ENCODE measurements at regions not wholly inside any gene's neighbourhood (a gene's known extent, or its start where the extent isn't known, plus 50 kb on each side); places are given as distances from the start of the nearest gene placed in this dataset.

DNA sequence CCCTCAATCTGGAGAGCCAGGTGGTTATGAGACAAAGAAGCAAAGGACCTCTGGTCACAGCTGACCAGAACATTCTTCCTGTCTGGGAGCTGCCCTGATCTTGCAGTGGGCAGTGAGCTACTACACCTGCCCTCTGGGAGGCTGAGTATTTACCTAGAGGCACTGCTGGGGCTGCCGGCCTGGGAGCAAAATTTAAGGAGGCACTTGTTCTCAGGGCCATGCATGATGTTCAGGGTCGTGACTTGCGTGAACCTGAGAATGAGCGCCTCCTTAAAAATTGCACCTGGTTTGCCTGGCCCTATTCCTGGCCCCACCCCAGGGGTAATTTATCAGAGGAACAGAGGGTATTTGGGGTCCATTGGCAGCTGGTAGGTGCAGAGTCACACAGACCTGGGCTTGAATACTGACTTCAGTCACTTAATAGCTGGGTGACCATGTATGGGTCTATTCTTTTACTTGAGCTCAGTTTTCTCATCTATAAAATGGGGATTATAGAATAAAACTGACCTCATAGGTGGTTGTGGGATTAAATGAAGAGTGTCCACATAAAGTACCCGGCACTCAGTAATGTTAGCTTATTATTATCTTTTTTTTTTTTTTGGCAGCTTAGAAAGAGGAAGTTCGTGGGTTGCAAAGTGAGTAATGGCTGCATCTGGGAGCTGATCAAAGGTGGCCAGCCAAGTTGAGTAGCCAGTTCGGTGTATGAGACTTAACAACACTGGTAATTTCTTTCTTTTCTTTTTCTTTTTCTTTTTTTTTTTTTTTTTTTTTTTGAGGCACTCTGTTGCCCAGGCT lies 107.4 kb upstream of the MED13L start:
- POLR2A ChIA-PET = interaction anchor here (0.6 to 0.7 kb wide), 2 partner anchors 22 to 174 kb away, joined by 9 to 14 read pairs; partner anchors contain the start of gene MAP1LC3B2
- CTCF ChIA-PET = interaction anchor here (0.8 to 4.9 kb wide), 6 partner anchors 7 to 174 kb away, joined by 3 to 14 read pairs (median 4); partner anchors contain the start of gene MAP1LC3B2
- DNase-seq (ENCODE audit: extremely low spot score) = peak; percentile 78
- TF ChIP-seq, protein P1, sequence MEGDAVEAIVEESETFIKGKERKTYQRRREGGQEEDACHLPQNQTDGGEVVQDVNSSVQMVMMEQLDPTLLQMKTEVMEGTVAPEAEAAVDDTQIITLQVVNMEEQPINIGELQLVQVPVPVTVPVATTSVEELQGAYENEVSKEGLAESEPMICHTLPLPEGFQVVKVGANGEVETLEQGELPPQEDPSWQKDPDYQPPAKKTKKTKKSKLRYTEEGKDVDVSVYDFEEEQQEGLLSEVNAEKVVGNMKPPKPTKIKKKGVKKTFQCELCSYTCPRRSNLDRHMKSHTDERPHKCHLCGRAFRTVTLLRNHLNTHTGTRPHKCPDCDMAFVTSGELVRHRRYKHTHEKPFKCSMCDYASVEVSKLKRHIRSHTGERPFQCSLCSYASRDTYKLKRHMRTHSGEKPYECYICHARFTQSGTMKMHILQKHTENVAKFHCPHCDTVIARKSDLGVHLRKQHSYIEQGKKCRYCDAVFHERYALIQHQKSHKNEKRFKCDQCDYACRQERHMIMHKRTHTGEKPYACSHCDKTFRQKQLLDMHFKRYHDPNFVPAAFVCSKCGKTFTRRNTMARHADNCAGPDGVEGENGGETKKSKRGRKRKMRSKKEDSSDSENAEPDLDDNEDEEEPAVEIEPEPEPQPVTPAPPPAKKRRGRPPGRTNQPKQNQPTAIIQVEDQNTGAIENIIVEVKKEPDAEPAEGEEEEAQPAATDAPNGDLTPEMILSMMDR (IDR thresholded peaks at IDR 0.05; ENCODE audit: control extremely low read depth, extremely low read depth, low read depth, missing control alignments) = no peak

DNA sequence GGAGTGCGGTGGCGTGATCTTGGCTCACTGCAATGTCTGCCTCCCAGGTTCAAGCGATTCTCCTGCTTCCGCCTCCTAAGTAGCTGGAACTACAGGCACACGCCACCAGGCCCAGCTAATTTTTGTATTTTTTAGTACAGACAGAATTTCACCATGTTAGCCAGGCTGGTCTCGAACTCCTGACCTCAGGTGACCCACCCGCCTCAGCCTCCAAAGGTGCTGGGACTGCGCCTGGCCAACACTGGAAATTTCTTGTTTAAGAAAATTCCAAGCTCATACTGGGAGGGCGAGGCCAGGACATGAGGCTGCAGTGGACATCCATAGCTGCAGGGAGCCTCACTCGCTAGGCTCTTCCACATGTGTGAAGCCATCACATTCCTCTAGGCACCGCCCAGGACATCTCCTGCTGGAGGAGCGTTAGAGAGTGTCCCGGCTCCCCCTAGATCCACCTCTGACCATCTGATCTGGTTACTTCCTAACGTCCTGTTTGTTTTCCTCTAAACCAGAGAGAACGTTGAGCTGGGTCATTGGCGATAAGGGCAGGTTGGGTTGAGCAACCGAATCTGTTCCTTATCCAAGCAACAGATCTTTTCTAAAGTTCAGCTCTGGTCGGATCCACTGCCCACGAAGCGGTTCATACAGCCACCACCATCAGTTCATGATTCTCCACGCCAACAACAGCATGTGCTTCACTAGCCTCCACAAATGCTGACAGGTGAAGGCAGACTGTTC lies 108.2 kb upstream of the MED13L start:
- no peak for DNase-seq (ENCODE audit: extremely low spot score)
- ChIA-PET POLR2A (interaction anchor here (0.6 to 0.7 kb wide), 2 partner anchors 21 to 173 kb away, joined by 9 to 14 read pairs; partner anchors contain the start of gene MAP1LC3B2), CTCF (interaction anchor here (0.8 to 4.9 kb wide), 5 partner anchors 8 to 174 kb away, joined by 3 to 14 read pairs (median 4); partner anchors contain the start of gene MAP1LC3B2)
- TF ChIP-seq, protein P1 (IDR thresholded peaks at IDR 0.05; ENCODE audit: control extremely low read depth, extremely low read depth, low read depth, missing control alignments) = no peak

DNA sequence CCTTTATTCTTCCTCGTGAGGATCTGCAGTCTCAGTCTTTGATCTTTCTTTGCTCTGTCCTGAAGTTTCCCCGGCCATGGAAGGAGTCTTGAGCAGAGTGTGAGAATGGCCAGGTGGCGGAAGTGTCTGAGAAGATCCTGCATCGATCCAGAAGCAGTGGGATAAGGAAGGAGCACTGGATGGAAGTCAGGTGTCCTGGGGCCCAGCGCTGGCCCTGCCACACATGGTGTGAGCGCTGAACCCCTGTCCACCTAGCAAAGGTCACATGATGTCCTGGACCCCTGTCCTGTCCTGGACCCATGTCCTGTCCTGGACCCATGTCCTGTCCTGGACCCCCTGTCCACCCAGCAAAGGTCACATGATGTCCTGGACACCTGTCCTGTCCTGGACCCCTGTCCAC lies 111.8 kb upstream of the MED13L start:
- POLR2A ChIA-PET = no interaction called here
- TF ChIP-seq, protein P1 (IDR thresholded peaks at IDR 0.05; ENCODE audit: control extremely low read depth, extremely low read depth, low read depth, missing control alignments) = no peak
- no peak for DNase-seq (ENCODE audit: extremely low spot score)
- CTCF ChIA-PET = interaction anchor here (1.5 kb wide), 1 partner anchor 14 kb away, joined by 3 read pairs; no protein-coding TSS in a partner anchor

DNA sequence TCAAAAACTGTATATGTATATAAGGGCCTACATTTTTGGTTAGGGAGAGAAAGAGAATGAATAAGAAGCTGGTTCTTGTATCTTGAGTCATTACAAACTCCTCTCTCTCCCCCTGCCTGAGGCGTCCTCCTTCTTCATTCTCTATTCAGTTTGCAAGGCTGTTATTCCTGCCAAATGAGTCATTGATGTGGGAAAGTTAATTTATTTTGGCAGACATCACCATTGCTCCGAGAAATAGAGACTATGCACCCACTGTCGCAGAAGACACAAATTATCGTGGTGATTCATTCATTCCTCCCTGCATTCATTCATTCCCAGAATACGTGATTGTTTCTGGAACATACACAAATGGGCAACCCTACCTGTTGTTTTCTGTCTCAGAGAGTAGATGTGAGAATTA lies 112.5 kb upstream of the MED13L start:
- TF ChIP-seq, protein P1 (IDR thresholded peaks at IDR 0.05; ENCODE audit: control extremely low read depth, extremely low read depth, low read depth, missing control alignments) = no peak
- ChIA-PET CTCF (interaction anchor here (1.7 kb wide), 1 partner anchor 16 kb away, joined by 5 read pairs; no protein-coding TSS in a partner anchor), POLR2A (no interaction called here)
- DNase-seq (ENCODE audit: extremely low spot score) = no peak

DNA sequence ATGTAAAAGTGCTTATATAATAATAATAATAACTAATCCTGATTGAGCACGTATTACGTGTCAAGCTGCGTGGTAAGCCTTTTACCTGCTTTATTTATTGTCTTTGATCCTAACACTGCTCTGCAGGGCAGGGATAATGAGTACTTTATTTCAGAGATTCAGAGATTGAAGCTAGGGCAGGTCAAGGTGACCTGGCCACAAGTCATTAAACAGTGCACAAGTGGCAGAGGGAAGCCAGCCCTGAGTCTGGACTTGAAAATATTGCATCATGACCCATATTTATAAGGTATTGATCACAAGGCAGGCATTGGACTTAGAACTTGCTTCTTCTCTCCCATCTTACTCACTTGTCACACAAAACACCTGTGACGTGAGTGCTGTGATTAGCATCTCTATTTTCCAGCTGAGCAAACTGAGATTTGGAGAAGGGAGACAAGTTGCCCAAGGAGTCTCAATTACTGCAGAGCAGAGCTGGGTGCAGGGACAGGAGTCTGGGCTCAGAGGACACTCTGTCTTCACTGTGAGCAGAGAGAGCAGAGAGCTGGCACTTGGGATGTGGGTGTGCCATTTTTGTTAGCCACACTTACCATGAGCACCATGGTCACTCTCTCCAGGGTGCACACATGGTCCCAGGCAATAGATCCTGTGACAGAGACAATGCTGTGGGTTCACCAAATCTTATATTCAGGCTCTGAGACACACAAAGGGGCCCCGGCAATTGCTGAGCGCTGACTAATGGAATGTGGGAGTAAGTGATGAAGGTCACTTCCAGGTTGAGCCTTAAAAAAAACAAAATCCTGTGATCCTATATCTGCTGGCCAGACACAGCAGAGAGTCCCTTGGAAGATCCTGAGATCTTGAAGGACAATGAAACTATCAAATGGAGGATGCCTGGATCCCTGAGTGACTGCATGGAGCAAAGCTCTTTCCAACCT lies 113.2 kb upstream of the MED13L start:
- DNase-seq (ENCODE audit: extremely low spot score) = no peak
- ChIA-PET POLR2A (no interaction called here), CTCF (interaction anchor here (0.8 to 1.7 kb wide), 3 partner anchors 11 to 190 kb away, joined by 3 to 5 read pairs (median 3); no protein-coding TSS in a partner anchor)
- TF ChIP-seq, protein P1 (IDR thresholded peaks at IDR 0.05; ENCODE audit: control extremely low read depth, extremely low read depth, low read depth, missing control alignments) = no peak

All from GM10248 (cell line).